Effector memory CD8-positive, alpha-beta T cell (primary cell): ENCODE measurements at regions not wholly inside any gene's neighbourhood (a gene's known extent, or its start where the extent isn't known, plus 50 kb on each side); places are given as distances from the start of the nearest gene placed in this dataset.
"Not testable (repeated sequence)": the region's sequence is repeated elsewhere in the genome, so short reads cannot be mapped to it uniquely, and the experiment has no call there.

Experiments
- ATAC-seq: fragments of 150-1000 bp; cut with Tn5 transposase; replicated peaks from 2 replicates; pipeline ENCODE4 v1.10.0; 2021; ENCODE audit warnings: mild to moderate bottlenecking, moderate library complexity
- DNase-seq, 3 experiments: peaks; one replicate each; pipeline ENCODE4 v3.0.0; 2021
- H3K27ac Mint-ChIP-seq, 2 donors: one replicate each; pipeline ENCODE4 v1.8.0; 2022; ENCODE audit warnings: mild to moderate bottlenecking in 2 of 2, mixed read lengths in 2 of 2, moderate library complexity in 2 of 2
- H3K27me3 Mint-ChIP-seq, 2 donors: one replicate each; pipeline ENCODE4 v1.8.0; 2022; ENCODE audit warnings: mixed read lengths in 2 of 2
- H3K36me3 Mint-ChIP-seq: one replicate; pipeline ENCODE4 v1.8.0; 2022; ENCODE audit warnings: mild to moderate bottlenecking, moderate library complexity, mixed read lengths; ENCODE audit not compliant: insufficient read depth
- H3K4me1 Mint-ChIP-seq, 2 donors: one replicate each; pipeline ENCODE4 v1.8.0; 2022; ENCODE audit warnings: low read depth in 2 of 2, mixed read lengths in 2 of 2
- H3K4me3 Mint-ChIP-seq, 2 donors: one replicate each; pipeline ENCODE4 v1.8.0; 2022; ENCODE audit warnings: mild to moderate bottlenecking in 2 of 2, mixed read lengths in 2 of 2, moderate library complexity in 2 of 2
- H3K9me3 Mint-ChIP-seq, 2 donors: one replicate each; pipeline ENCODE4 v1.8.0; 2022; ENCODE audit warnings: mixed read lengths in 2 of 2

- H3K27ac Mint-ChIP-seq = no peak overlapping the region
- H3K9me3 Mint-ChIP-seq = no peaks in the 10 kb centered on the region
- no peak overlapping the region for H3K4me3 Mint-ChIP-seq
- ATAC-seq (no peak), DNase-seq (no peak)
- H3K36me3 Mint-ChIP-seq = no peaks in the 10 kb centered on the region
- peaks cover 0 to 4% of the 10 kb centered on the region in 2 donors for H3K4me1 Mint-ChIP-seq
- no peaks in the 10 kb centered on the region for H3K27me3 Mint-ChIP-seq
These were observed 231.2 kb downstream of the ZIC5 start for GRCh38 chr13:99740251-99740979.

GRCh38 chr13:99738626-99739025 is 232.9 kb downstream of the ZIC5 start:
- Mint-ChIP-seq H3K27ac (no peak overlapping the region), H3K27me3 (no peaks in the 10 kb centered on the region), H3K9me3 (no peaks in the 10 kb centered on the region), H3K4me1 (peaks cover 0 to 4% of the 10 kb centered on the region in 2 donors), H3K36me3 (peaks cover 2% of the 10 kb centered on the region), H3K4me3 (no peak overlapping the region)
- ATAC-seq = no peak
- no peak for DNase-seq

GRCh38 chr13:99737481-99738245 is 233.9 kb downstream of the ZIC5 start:
- DNase-seq (no peak), ATAC-seq (no peak)
- no peaks in the 10 kb centered on the region for H3K27me3 Mint-ChIP-seq
- peaks cover 0 to 4% of the 10 kb centered on the region in 2 donors for H3K4me1 Mint-ChIP-seq
- H3K4me3 Mint-ChIP-seq = no peak overlapping the region
- no peak overlapping the region for H3K27ac Mint-ChIP-seq
- H3K36me3 Mint-ChIP-seq = peaks cover 2% of the 10 kb centered on the region
- no peaks in the 10 kb centered on the region for H3K9me3 Mint-ChIP-seq

GRCh38 chr13:99736541-99736940 is 235.0 kb downstream of the ZIC5 start:
- H3K4me1 Mint-ChIP-seq = peaks cover 0 to 4% of the 10 kb centered on the region in 2 donors
- ATAC-seq (no peak), DNase-seq (no peak)
- H3K9me3 Mint-ChIP-seq = no peaks in the 10 kb centered on the region
- no peak overlapping the region for H3K27ac Mint-ChIP-seq
- H3K27me3 Mint-ChIP-seq = no peaks in the 10 kb centered on the region
- no peak overlapping the region for H3K4me3 Mint-ChIP-seq
- peaks cover 2% of the 10 kb centered on the region for H3K36me3 Mint-ChIP-seq

- no peak for DNase-seq
- no peaks in the 10 kb centered on the region for H3K27me3 Mint-ChIP-seq
- no peaks in the 10 kb centered on the region for H3K4me1 Mint-ChIP-seq
- no peak for ATAC-seq
- H3K36me3 Mint-ChIP-seq = peaks cover 2% of the 10 kb centered on the region
- no peak overlapping the region for H3K27ac Mint-ChIP-seq
- H3K4me3 Mint-ChIP-seq = no peak overlapping the region
- H3K9me3 Mint-ChIP-seq = no peaks in the 10 kb centered on the region
These were observed 232.9 kb downstream of the TM9SF2 start for GRCh38 chr13:99734013-99734693.

GRCh38 chr13:99733346-99733745 is 232.1 kb downstream of the TM9SF2 start:
- peaks cover 2% of the 10 kb centered on the region for H3K36me3 Mint-ChIP-seq
- DNase-seq (no peak), ATAC-seq (no peak)
- no peaks in the 10 kb centered on the region for H3K4me1 Mint-ChIP-seq
- no peak overlapping the region for H3K27ac Mint-ChIP-seq
- no peaks in the 10 kb centered on the region for H3K9me3 Mint-ChIP-seq
- no peak overlapping the region for H3K4me3 Mint-ChIP-seq
- H3K27me3 Mint-ChIP-seq = no peaks in the 10 kb centered on the region

GRCh38 chr13:99731747-99732146 is 230.5 kb downstream of the TM9SF2 start:
- H3K27me3 Mint-ChIP-seq = no peaks in the 10 kb centered on the region
- DNase-seq (no peak), ATAC-seq (no peak)
- no peaks in the 10 kb centered on the region for H3K4me1 Mint-ChIP-seq
- H3K27ac Mint-ChIP-seq = no peak overlapping the region
- no peak overlapping the region for H3K4me3 Mint-ChIP-seq
- no peaks in the 10 kb centered on the region for H3K9me3 Mint-ChIP-seq
- peaks cover 2% of the 10 kb centered on the region for H3K36me3 Mint-ChIP-seq

- ATAC-seq = no peak
- no peak for DNase-seq
- H3K27me3 Mint-ChIP-seq = no peaks in the 10 kb centered on the region
- H3K9me3 Mint-ChIP-seq = no peaks in the 10 kb centered on the region
- H3K4me1 Mint-ChIP-seq = no peaks in the 10 kb centered on the region
- no peak overlapping the region for H3K27ac Mint-ChIP-seq
- H3K4me3 Mint-ChIP-seq = no peak overlapping the region
- peaks cover 2% of the 10 kb centered on the region for H3K36me3 Mint-ChIP-seq
These were observed 229.1 kb downstream of the TM9SF2 start for GRCh38 chr13:99730403-99730802.

GRCh38 chr13:99729745-99730144 is 228.5 kb downstream of the TM9SF2 start:
- H3K27ac Mint-ChIP-seq = no peak overlapping the region
- DNase-seq (no peak), ATAC-seq (no peak)
- H3K36me3 Mint-ChIP-seq = peaks cover 2% of the 10 kb centered on the region
- H3K27me3 Mint-ChIP-seq = no peaks in the 10 kb centered on the region
- no peaks in the 10 kb centered on the region for H3K9me3 Mint-ChIP-seq
- no peak overlapping the region for H3K4me3 Mint-ChIP-seq
- peaks cover 0 to 1% of the 10 kb centered on the region in 2 donors for H3K4me1 Mint-ChIP-seq

GRCh38 chr13:99727651-99728050 is 226.4 kb downstream of the TM9SF2 start:
- H3K9me3 Mint-ChIP-seq, H3K4me1 Mint-ChIP-seq, H3K4me3 Mint-ChIP-seq, DNase-seq, ATAC-seq, H3K27me3 Mint-ChIP-seq, H3K27ac Mint-ChIP-seq, H3K36me3 Mint-ChIP-seq: not testable (repeated sequence)

- ATAC-seq = no peak
- no peak overlapping the region for H3K27ac Mint-ChIP-seq
- peaks cover 0 to 5% of the 10 kb centered on the region in 2 donors for H3K4me1 Mint-ChIP-seq
- no peak overlapping the region for H3K4me3 Mint-ChIP-seq
- H3K27me3 Mint-ChIP-seq = no peaks in the 10 kb centered on the region
- no peak for DNase-seq
- H3K9me3 Mint-ChIP-seq = no peaks in the 10 kb centered on the region
- no peaks in the 10 kb centered on the region for H3K36me3 Mint-ChIP-seq
These were observed 225.1 kb downstream of the TM9SF2 start for GRCh38 chr13:99726282-99726894.

- Mint-ChIP-seq H3K36me3 (no peaks in the 10 kb centered on the region), H3K27me3 (no peaks in the 10 kb centered on the region), H3K4me1 (peaks cover 0 to 5% of the 10 kb centered on the region in 2 donors), H3K9me3 (no peaks in the 10 kb centered on the region), H3K27ac (no peak overlapping the region), H3K4me3 (no peak overlapping the region)
- DNase-seq = no peak
- ATAC-seq = no peak
These were observed 224.4 kb downstream of the TM9SF2 start for GRCh38 chr13:99725644-99726043.

- H3K4me3 Mint-ChIP-seq = no peak overlapping the region
- DNase-seq (no peak), ATAC-seq (no peak)
- no peaks in the 10 kb centered on the region for H3K9me3 Mint-ChIP-seq
- peaks cover 0 to 5% of the 10 kb centered on the region in 2 donors for H3K4me1 Mint-ChIP-seq
- H3K27me3 Mint-ChIP-seq = no peaks in the 10 kb centered on the region
- H3K27ac Mint-ChIP-seq = no peak overlapping the region
- no peaks in the 10 kb centered on the region for H3K36me3 Mint-ChIP-seq
These were observed 223.6 kb downstream of the TM9SF2 start for GRCh38 chr13:99724633-99725517.
